HG03460 (cell line): ENCODE measurements at regions not wholly inside any gene's neighbourhood (a gene's known extent, or its start where the extent isn't known, plus 50 kb on each side); places are given as distances from the start of the nearest gene placed in this dataset.

Experiments
- ATAC-seq: cut with Tn5 transposase; IDR thresholded peaks from one replicate; pipeline ENCODE4 v1.9.1; 2021; ENCODE audit not compliant: unreplicated experiment

- ATAC-seq: no peak
These were observed 65.2 kb upstream of the RSPO3 start for GRCh38 chr6:127053032-127053874.

- ATAC-seq: no peak
These were observed 64.6 kb upstream of the RSPO3 start for GRCh38 chr6:127053875-127054235.

DNA sequence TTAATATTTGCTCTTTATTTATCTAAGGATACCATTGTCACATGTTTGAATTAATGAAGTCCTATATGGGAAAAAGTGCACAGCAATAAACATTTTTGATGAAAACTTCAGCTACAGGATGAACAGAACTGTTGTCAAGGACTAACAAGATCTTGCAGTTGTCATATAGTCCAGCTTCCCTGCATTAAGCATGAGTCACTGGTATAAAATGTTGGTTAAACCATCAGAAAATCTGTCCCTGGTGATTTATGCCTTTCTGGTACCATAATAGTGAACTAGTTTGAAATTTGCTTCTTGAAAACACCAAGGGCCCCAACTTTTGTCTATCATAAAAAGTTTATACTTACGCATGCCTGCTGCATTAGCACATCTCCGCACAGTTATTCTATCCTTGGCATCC is 60.4 kb upstream of the RSPO3 start:
- ATAC-seq: no peak

DNA sequence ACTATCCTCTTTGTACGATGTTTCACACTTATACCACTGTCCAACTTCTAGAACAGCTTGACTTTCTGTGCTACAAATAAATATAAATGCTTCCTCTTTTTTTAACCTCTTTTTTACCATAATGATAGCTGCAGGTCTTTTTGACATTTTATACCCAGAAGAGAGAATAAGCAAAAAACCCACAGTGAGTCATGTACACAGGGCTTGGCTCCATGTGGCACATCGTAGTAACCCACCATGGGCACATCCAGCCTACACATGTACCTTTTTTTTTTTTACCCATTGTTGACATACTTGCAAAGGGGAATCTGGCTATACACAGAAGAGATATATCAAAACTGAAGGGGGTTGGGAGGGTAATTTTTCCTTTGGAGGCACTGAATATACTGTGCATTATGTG is 59.5 kb upstream of the RSPO3 start:
- ATAC-seq: no peak
